ENCODE measurements at regions not wholly inside any gene's neighbourhood (a gene's known extent, or its start where the extent isn't known, plus 50 kb on each side); places are given as distances from the start of the nearest gene placed in this dataset.

- TF ChIP-seq, protein P1, sequence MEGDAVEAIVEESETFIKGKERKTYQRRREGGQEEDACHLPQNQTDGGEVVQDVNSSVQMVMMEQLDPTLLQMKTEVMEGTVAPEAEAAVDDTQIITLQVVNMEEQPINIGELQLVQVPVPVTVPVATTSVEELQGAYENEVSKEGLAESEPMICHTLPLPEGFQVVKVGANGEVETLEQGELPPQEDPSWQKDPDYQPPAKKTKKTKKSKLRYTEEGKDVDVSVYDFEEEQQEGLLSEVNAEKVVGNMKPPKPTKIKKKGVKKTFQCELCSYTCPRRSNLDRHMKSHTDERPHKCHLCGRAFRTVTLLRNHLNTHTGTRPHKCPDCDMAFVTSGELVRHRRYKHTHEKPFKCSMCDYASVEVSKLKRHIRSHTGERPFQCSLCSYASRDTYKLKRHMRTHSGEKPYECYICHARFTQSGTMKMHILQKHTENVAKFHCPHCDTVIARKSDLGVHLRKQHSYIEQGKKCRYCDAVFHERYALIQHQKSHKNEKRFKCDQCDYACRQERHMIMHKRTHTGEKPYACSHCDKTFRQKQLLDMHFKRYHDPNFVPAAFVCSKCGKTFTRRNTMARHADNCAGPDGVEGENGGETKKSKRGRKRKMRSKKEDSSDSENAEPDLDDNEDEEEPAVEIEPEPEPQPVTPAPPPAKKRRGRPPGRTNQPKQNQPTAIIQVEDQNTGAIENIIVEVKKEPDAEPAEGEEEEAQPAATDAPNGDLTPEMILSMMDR (IDR thresholded peaks at IDR 0.05): no peak
- no peak for TF ChIP-seq POLR2A (IDR thresholded peaks at IDR 0.05)
Observed at GRCh38 chr6:78400076-78400475, 467.3 kb upstream of the IRAK1BP1 start.

Data from adrenal gland (tissue), 5 donors.